ENCODE measurements at regions not wholly inside any gene's neighbourhood (a gene's known extent, or its start where the extent isn't known, plus 50 kb on each side); places are given as distances from the start of the nearest gene placed in this dataset.

- DNase-seq: no peak
These were observed 106.0 kb downstream of the PALM2AKAP2 start for GRCh38 chr9:109886041-109886440.

GRCh38 chr9:109886617-109887016 is 106.6 kb downstream of the PALM2AKAP2 start:
- no peak for DNase-seq

- no peak for DNase-seq
These were observed 107.1 kb downstream of the PALM2AKAP2 start for GRCh38 chr9:109887079-109887478.

GRCh38 chr9:109888695-109889094 is 108.7 kb downstream of the PALM2AKAP2 start:
- no peak for DNase-seq

- DNase-seq: no peak
These were observed 109.5 kb downstream of the PALM2AKAP2 start for GRCh38 chr9:109889456-109889855.

- no peak for DNase-seq
These were observed 113.2 kb downstream of the PALM2AKAP2 start for GRCh38 chr9:109893241-109893640.

- no peak for DNase-seq
These were observed 114.5 kb downstream of the PALM2AKAP2 start for GRCh38 chr9:109894473-109894872.

GRCh38 chr9:109894921-109895758 is 115.1 kb downstream of the PALM2AKAP2 start:
- DNase-seq: no peak

GRCh38 chr9:109901201-109901600 is 121.2 kb downstream of the PALM2AKAP2 start:
- DNase-seq: no peak

GRCh38 chr9:109903515-109904138 is 123.6 kb downstream of the PALM2AKAP2 start:
- peak; percentile 69 for DNase-seq

- DNase-seq: no peak
These were observed 124.7 kb downstream of the PALM2AKAP2 start for GRCh38 chr9:109904666-109905065.

- no peak for DNase-seq
These were observed 125.5 kb downstream of the PALM2AKAP2 start for GRCh38 chr9:109905472-109905871.

- no peak for DNase-seq
These were observed 126.9 kb downstream of the PALM2AKAP2 start for GRCh38 chr9:109906766-109907382.

GRCh38 chr9:109907400-109907799 is 127.4 kb downstream of the PALM2AKAP2 start:
- no peak for DNase-seq

- DNase-seq: no peak
These were observed 127.9 kb downstream of the PALM2AKAP2 start for GRCh38 chr9:109907810-109908458.

GRCh38 chr9:109908459-109909390 is 128.7 kb downstream of the PALM2AKAP2 start:
- no peak for DNase-seq

GRCh38 chr9:109910671-109911518 is 130.9 kb downstream of the PALM2AKAP2 start:
- DNase-seq: no peak

GRCh38 chr9:109912082-109912582 is 132.1 kb downstream of the PALM2AKAP2 start:
- no peak for DNase-seq

GRCh38 chr9:109912726-109913460 is 132.9 kb downstream of the PALM2AKAP2 start:
- no peak for DNase-seq

- DNase-seq: no peak
These were observed 133.4 kb downstream of the PALM2AKAP2 start for GRCh38 chr9:109913461-109913810.
